ENCODE measurements at regions not wholly inside any gene's neighbourhood (a gene's known extent, or its start where the extent isn't known, plus 50 kb on each side); places are given as distances from the start of the nearest gene placed in this dataset.

DNA sequence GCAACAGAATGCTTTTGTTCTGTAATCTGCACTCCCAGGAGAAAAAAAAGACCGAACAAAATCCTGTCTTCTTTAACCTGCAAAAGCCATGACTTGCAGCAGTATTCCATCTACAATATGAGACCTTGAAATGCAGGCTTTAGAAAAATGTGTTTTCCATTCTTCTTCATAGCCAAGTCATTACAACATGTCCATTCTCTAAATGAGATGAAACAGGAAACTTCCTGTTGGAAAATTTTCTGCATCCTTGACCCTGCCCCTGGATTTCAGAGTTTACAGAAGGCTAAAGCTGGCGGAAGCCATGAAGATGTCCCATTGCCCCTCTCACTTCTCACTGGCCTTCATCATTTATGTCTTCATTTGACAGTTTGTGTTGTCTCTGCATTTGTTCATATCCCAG is 546.4 kb downstream of the TNS3 start:
- no peak overlapping the region for H3K4me3 ChIP-seq (ENCODE audit: low read depth, low read length)
- DNase-seq (ENCODE audit: low read depth): no peak
- TF ChIP-seq, protein P1, sequence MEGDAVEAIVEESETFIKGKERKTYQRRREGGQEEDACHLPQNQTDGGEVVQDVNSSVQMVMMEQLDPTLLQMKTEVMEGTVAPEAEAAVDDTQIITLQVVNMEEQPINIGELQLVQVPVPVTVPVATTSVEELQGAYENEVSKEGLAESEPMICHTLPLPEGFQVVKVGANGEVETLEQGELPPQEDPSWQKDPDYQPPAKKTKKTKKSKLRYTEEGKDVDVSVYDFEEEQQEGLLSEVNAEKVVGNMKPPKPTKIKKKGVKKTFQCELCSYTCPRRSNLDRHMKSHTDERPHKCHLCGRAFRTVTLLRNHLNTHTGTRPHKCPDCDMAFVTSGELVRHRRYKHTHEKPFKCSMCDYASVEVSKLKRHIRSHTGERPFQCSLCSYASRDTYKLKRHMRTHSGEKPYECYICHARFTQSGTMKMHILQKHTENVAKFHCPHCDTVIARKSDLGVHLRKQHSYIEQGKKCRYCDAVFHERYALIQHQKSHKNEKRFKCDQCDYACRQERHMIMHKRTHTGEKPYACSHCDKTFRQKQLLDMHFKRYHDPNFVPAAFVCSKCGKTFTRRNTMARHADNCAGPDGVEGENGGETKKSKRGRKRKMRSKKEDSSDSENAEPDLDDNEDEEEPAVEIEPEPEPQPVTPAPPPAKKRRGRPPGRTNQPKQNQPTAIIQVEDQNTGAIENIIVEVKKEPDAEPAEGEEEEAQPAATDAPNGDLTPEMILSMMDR (IDR thresholded peaks at IDR 0.05; ENCODE audit: low read depth, low read length, missing control alignments): no peak

GRCh38 chr7:47034180-47034579 is 547.7 kb downstream of the TNS3 start:
- no peak overlapping the region for H3K4me3 ChIP-seq (ENCODE audit: low read depth, low read length)
- DNase-seq (ENCODE audit: low read depth): no peak
- TF ChIP-seq, protein P1 (IDR thresholded peaks at IDR 0.05; ENCODE audit: low read depth, low read length, missing control alignments): no peak

- H3K4me3 ChIP-seq (ENCODE audit: low read depth, low read length): no peak overlapping the region
- DNase-seq (ENCODE audit: low read depth): no peak
- TF ChIP-seq, protein P1 (IDR thresholded peaks at IDR 0.05; ENCODE audit: low read depth, low read length, missing control alignments): no peak
Observed at GRCh38 chr7:47032536-47032908, 549.4 kb downstream of the TNS3 start.

- TF ChIP-seq, protein P1 (IDR thresholded peaks at IDR 0.05; ENCODE audit: low read depth, low read length, missing control alignments): no peak
- no peak overlapping the region for H3K4me3 ChIP-seq (ENCODE audit: low read depth, low read length)
- no peak for DNase-seq (ENCODE audit: low read depth)
Observed at GRCh38 chr7:47031786-47032535, 550.0 kb downstream of the TNS3 start.

GRCh38 chr7:47028284-47028683 is 553.6 kb downstream of the TNS3 start:
- no peak for DNase-seq (ENCODE audit: low read depth)
- no peak overlapping the region for H3K4me3 ChIP-seq (ENCODE audit: low read depth, low read length)
- TF ChIP-seq, protein P1 (IDR thresholded peaks at IDR 0.05; ENCODE audit: low read depth, low read length, missing control alignments): no peak

DNA sequence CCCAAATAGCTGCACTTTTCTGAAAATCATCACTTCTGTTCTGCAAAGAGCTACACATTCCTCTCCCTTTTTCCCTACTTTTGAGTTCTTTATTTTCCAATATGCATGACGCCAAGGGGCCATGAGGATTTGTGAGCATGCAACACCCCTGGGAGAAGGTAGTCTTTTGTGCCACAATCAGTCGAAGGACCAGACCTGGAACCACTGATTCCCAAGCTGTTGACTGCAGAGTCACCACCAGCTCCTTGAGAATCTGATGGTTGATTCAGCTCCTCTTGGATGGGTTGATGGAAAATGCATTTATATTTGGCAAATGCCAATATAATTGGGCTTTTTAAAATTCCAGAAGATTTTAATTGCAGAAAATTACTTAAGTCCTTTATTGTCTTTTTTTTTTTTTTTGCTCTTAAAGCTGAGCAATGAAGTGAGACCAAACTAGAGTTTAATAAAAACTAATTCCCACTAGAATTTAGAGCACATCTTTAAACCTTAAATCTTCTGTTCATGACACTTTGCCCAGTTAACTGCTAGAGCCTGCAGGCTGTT is 554.1 kb downstream of the TNS3 start:
- H3K4me3 ChIP-seq (ENCODE audit: low read depth, low read length): no peak overlapping the region
- TF ChIP-seq, protein P1 (IDR thresholded peaks at IDR 0.05; ENCODE audit: low read depth, low read length, missing control alignments): no peak
- DNase-seq (ENCODE audit: low read depth): no peak
